ENCODE measurements at regions not wholly inside any gene's neighbourhood (a gene's known extent, or its start where the extent isn't known, plus 50 kb on each side); places are given as distances from the start of the nearest gene placed in this dataset.

GRCh38 chr9:91071184-91071990, 269.8 kb downstream of the SYK start:
- no peak for TF ChIP-seq CTCF (IDR thresholded peaks at IDR 0.05)
- TF ChIP-seq POLR2A (IDR thresholded peaks at IDR 0.05) = no peak

Measured in esophagus squamous epithelium (tissue), 4 donors.